ENCODE measurements at regions not wholly inside any gene's neighbourhood (a gene's known extent, or its start where the extent isn't known, plus 50 kb on each side); places are given as distances from the start of the nearest gene placed in this dataset.
"Not testable (repeated sequence)": the region's sequence is repeated elsewhere in the genome, so short reads cannot be mapped to it uniquely, and the experiment has no call there.

DNA sequence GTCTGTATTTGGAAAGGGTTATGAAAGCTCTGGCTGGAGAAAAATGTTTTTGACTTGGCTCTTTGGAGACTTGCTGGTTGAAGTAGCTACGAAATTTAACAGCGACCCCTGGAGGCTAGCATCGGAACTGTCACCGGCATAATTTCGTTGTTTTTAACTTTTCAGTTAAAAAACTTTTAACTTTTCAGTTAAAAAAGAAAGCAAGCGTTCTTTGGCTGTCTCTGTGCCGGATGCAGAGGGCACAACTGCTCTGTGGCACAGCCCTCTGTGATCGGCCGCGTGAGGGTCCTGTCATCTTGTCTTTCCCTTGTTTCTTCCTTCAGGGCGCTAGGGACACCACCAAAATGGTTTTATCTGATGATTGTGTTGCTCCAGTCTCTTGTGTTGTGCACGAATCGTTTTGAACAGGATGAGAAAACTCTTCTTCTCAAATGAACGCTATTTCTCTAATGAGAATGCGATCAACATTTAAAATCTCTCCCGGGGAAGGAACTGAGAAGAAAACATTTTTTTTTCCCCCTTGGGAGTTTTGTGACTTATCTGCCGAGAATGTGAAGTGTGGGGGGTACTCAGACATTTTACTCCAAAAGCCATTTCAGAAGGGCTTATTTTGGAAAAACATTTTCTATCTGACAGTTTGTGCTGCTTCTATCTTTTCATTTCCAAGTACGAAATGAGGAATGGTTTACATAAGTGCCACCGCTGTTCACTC lies 57.1 kb downstream of the ADCYAP1 start:
- peak; percentile 6 to 30 (median 10) for DNase-seq (ENCODE audit: low read depth in 3 of 3)

DNA sequence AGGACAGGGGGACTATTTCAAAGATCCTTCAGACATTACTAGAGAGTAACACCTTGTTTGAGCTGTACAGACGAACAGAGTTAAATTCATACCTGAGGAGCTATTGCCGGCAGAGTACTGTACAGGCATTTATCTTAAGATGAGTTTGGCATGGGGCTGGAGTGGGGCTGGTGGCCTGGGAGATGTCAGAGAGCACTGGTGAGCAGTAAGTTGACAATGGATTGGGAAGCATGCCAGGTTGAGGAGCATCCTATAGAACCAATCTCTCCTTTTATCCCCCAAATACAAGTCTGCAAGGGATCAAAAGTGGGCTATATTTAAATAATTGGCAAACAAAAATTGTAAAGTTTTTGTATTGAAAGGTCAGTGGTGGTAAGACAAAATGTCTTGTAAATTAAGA lies 58.6 kb downstream of the ADCYAP1 start:
- no peak for DNase-seq (ENCODE audit: low read depth in 3 of 3)

DNA sequence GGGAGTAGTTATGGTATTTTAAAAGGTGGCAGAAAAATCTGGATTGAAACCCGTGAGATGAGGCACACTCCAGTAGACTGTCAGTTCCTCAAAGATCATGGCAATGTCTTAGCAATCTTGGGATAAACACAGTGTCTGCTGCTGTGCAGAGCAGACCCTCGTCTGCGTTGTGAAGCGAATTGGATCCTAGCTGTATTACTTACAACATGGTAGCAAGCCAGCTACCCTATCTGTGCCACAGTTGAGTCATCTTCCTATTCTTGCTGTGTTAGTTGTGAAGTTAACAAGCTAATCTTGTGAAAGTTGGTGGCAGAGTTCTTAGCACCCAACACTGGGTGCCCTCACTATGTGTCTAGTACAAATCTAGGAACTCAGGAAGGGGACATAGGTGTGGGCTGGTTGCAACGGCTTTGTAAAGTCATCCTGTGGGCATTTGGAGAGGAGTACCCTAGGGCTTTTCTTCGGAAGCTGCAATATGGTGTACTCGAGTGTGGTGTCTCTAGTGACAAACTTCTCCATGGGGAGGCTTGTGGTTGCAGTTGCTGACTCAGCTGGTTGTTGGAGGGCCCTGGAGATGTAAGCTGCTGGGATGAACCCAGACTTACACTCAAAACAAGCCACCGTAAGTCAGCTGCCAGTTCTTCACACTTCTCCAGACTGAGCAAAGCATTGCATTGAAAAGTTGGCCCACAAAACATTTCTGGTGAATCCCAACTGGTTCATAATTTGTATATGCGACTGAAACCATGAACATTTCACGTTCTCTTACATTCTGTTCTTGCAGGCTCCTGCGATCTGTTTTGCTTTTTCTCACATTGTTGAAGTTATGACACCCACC lies 61.5 kb downstream of the ADCYAP1 start:
- no peak for DNase-seq (ENCODE audit: low read depth in 3 of 3)

DNA sequence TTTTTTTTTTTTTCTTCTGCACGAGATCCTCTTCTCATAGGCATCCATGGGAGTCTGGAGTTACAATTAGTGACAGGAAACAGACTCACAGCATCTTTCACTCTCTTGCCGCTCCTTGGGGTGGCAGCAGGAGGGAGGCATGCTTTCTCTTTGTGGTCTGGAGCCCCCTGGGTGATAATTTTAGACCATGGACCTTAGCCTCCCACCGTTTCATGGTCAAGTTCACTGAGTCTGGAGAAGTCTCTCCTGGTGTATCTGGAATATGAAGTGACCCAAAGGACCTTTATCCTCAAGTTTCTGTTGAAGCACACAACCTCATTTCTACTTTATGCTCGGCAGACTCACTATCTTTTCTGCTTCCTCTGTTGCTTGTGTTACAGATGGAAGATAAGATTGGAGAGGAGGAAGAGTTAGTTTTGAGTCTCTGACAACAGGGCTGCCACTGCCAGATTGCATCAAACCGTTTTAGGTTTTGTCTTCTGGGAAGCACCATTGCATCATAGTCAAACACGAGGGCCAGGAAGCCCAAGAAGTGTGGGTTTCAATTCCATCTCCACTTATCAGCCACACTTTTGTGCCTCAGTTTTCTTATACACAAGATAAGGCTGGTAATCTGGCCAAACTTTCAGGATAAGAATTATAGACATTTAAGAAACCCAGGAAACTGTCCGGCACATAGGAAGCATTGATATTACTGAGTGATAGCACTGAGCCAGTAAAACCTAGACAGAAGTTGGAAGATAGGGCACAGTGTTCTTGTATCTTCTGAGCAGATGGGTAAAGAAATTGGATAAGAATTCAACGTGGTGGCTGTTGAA lies 62.3 kb downstream of the ADCYAP1 start:
- DNase-seq (ENCODE audit: low read depth in 3 of 3) = no peak

DNA sequence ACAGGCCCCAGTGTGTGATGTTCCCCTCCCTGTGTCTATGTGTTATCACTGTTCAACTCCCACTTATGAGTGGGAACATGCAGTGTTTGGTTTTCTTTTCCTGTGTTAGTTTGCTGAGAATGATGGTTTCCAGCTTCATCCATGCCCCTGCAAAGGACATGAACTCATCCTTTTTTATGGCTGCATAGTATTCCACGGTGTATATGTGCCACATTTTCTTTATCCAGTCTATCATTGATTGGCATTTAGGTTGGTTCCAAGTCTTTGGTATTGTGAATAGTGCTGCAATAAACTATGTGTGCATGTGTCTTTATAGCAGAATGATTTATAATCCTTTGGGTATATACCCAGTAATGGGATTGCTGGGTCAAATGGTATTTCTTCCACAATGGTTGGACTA lies 64.2 kb downstream of the ADCYAP1 start:
- DNase-seq (ENCODE audit: low read depth in 3 of 3) = not testable (repeated sequence)

DNA sequence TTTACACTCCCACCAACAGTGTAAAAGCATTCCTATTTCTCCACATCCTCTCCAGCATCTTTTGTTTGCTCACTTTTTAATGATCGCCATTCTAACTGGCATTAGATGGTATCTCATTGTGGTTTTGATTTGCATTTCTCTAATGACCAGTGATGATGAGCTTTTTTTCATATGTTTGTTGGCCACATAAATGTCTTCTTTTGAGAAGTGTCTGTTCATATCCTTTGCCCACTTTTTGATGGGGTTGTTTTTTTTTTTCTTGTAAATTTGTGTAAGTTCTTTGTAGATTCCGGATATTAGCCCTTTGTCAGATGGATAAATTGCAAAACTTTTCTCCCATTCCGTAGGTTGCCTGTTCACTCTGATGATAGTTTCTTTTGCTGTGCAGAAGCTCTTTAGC lies 64.6 kb downstream of the ADCYAP1 start:
- DNase-seq (ENCODE audit: low read depth in 3 of 3) = not testable (repeated sequence)

DNA sequence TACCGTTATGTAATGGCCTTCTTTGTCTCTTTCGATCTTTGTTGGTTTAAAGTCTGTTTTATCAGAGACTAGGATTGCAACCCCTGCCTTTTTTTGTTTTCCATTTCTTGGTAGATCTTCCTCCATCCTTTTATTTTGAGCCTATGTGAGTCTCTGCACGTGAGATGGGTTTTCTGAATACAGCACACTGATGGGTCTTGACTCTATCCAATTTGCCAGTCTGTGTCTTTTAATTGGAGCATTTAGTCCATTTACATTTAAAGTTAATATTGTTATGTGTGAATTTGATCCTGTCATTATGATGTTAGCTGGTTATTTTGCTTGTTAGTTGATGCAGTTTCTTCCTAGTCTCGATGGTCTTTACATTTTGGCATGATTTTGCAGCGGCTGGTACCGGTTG lies 69.9 kb downstream of the ADCYAP1 start:
- not testable (repeated sequence) for DNase-seq (ENCODE audit: low read depth in 3 of 3)

DNA sequence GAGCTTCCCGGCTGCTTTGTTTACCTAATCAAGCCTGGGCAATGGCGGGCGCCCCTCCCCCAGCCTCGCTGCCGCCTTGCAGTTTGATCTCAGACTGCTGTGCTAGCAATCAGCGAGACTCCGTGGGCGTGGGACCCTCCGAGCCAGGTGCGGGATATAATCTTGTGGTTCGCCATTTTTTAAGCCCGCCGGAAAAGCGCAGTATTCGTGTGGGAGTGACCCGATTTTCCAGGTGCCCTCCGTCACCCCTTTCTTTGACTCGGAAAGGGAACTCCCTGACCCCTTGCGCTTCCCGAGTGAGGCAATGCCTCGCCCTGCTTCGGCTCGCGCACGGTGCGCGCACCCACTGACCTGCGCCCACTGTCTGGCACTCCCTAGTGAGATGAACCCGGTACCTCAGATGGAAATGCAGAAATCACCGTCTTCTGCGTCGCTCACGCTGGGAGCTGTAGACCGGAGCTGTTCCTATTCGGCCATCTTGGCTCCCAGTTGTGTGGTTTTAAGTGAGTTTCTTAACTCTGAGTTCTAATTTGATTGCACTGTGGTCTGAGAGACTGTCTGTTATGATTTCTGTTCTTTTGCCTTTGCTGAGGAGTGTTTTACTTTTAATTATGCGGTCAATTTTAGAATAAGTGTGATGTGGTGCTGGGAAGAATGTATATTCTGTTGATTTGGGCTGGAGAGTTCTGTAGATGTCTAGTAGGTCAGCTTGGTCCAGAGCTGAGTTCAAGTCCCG lies 71.9 kb downstream of the ADCYAP1 start:
- DNase-seq (ENCODE audit: low read depth in 3 of 3) = not testable (repeated sequence)

DNA sequence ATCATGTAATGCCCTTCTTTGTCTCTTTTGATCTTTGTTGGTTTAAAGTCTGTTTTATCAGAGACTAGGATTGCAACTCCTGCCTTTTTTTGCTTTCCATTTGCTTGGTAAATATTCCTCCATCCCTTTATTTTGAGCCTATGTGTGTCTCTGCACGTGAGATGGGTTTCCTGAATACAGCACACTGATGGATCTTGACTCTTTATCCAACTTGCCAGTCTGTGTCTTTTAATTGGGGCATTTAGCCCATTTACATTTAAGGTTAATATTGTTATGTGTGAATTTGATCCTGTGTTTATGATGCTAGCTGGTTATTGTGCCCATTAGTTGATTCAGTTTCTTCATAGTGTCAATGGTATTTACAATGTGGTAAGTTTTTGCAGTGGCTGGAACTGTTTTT lies 72.7 kb downstream of the ADCYAP1 start:
- DNase-seq (ENCODE audit: low read depth in 3 of 3) = not testable (repeated sequence)

DNA sequence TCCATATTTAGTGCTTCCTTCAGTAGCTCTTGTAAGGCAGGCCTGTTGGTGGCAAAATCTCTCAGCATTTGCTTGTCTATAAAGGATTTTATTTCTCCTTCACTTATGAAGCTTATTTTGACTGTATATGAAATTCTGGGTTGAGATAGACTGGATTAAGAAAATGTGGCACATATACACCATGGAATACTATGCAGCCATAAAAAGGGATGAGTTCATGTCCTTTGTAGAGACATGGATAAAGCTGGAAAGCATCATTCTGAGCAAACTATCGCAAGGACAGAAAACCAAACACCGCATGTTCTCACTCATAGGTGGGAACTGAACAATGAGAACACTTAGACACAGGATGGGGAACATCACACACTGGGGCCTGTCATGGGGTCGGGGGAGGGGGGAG lies 73.1 kb downstream of the ADCYAP1 start:
- not testable (repeated sequence) for DNase-seq (ENCODE audit: low read depth in 3 of 3)

DNA sequence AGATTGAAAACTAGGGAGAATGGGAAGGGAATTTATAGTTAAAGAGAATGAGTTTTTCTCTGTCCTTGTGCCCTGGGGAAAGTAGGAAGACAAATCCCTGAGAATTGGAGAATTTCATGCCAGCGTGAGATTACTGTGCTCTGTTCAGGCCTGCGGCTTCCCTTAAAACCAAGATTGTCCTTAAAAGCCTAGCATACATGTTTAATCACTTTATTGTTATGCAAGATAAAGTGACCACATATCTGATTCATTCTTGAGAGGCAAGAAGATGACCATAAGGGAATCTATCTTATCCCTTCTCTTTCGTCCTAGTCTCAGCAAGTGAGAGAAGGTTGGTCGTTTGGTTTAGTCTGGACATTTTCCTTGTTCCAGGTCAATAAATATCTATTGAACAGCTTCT lies 75.9 kb downstream of the ADCYAP1 start:
- DNase-seq (ENCODE audit: low read depth in 3 of 3) = no peak

DNA sequence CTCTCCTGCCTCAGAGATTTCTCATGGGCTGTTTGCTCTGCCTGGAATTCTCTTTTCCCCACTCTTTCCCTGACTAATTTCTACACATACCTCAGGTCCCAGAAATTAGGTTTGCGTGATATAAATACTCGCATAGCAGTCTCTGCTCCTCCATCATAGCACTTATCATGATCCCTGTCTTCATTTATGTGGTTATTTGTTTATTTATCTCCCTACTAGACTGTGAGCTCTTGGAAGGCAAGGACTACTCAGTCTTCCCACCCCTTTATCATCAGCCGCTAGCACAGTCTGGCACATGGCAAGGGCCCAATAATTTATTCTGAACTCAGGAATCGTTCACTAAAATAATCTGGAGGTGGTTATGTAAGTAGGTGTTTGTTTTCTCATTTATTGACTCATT lies 79.3 kb downstream of the ADCYAP1 start:
- no peak for DNase-seq (ENCODE audit: low read depth in 3 of 3)

DNA sequence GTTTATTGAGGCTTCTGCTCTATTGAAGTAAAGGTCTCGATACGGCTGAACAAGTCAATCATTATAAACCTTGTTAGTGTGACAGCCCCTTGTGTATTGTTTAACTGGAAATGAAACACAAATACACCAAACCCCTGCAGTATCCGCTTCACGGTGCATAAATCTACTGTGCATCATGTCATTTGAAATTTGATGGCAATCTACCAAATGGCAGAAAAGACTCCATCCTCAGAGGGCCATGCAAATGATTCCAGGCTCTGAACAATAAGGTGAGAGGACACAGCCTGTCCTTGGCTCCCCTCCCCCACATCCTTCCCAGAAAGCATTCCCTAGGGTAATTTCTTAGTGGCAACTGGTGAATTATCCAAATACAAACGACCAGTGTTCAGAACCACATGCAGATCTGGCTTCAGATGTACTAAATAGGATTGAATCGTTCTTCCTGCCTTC lies 80.6 kb downstream of the ADCYAP1 start:
- no peak for DNase-seq (ENCODE audit: low read depth in 3 of 3)

DNA sequence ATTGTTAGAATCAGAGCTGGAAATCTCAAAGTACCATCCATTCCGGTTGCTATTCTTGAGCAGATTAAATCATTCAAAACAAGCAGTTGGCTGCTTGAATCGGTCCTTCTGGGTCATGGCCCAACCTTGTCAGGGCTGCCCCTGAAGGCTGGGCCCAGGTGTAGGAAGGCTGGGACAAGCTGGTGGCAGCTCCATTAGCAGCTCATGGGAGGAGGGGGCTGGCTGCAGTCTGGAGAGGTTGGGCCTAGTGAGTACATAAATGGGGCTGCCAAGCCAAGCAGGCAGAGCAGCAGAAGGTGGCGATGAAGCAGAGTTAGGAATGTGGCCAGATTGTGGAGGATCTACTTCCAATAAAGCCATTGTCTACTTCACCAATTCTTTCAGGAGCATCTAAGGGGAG lies 81.4 kb downstream of the ADCYAP1 start:
- no peak for DNase-seq (ENCODE audit: low read depth in 3 of 3)

DNA sequence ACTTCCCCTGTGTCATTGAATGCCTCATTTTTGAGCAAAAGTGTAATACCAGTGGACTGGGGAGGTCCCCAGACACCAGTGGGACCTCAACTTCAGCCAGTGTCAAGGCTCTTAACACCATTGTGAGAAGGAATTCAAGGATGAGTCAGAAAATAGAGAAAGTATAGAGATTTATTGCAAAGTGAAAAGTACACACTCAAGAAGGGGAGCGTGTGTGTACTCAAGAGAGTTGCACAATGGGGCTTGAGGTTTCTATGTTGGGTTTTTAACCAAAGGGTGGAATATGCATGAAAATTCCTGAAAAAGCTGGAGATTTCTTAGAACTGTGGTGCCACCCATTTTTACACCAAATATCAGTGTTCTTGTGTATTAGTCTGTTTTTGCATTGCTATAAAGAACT lies 81.9 kb downstream of the ADCYAP1 start:
- DNase-seq (ENCODE audit: low read depth in 3 of 3) = no peak

DNA sequence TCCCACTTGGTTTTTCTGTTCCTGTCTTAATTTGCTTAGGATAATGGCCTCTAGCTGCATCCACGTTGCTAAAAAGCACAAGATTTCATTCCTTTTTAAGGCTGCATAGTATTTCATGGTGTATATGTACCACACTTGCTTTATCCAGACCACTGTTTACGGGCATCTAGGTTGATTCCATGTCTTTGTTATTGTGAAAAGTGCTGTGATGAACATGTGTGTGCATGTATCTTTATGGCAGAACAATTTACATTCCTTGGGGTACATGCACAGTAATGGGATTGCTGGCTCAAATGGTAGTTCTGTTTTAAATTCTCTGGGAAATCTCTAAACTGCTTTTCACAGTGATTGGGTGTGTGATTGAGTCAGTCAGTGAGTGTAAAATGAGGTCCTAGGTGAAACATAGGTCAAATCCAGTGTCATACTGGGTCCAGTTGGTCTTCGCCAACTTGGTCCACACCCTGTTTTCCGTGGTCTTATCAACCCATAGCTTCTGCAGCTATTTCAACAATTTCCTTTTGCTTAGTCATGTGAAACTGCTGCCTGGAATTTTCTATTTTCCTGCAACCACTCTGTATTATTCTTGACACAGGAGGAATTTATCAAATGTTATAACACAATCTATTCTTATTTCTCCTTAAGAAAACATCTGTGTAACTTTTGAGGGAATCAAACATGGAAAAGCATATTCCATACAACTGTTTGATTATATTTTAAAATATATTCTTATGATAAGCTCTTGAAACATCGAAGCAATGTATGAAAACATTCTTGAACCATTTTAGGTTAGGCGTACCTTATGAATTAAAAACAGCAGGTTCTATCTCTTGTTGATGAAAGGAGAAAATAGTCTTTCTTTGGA lies 82.9 kb downstream of the ADCYAP1 start:
- DNase-seq (ENCODE audit: low read depth in 3 of 3) = no peak

DNA sequence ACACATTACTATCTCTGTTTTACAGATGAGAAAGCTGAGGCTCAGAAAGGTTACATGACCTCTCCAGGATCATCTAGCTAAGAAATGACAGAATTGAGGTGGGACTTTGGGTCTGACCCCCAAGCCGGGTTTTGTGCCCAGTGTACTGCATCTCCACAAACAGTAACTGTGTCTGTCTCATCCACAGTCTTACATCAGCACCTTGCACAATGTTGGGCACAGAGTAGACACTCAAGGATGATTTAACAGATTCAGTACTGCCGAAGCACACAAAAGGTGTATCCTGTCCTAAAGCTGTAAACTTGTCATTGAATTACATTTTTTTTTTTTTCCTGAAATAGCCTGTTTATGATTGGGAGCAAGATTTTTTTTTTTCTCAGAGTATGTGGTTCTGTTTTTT lies 84.8 kb downstream of the ADCYAP1 start:
- DNase-seq (ENCODE audit: low read depth in 3 of 3) = no peak

DNA sequence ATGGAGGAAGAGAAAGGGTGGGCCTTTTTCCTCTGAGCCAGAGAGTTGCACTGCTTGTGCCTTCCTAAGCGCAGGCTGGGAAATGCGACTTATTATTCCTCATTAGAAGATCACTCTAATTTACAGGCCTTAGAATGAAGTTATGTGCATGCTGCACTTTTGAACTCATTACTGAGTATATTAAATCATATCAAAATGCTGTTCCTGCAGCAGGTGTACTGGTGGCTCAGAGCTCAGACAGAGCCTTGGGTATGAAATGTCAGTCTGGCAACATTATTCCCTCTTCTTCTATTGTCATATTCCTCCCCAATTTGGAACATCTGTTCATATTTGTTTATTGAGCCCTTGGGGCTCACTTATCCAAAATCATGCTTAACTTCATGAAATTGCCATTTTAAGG lies 85.5 kb downstream of the ADCYAP1 start:
- DNase-seq (ENCODE audit: low read depth in 3 of 3) = no peak

DNA sequence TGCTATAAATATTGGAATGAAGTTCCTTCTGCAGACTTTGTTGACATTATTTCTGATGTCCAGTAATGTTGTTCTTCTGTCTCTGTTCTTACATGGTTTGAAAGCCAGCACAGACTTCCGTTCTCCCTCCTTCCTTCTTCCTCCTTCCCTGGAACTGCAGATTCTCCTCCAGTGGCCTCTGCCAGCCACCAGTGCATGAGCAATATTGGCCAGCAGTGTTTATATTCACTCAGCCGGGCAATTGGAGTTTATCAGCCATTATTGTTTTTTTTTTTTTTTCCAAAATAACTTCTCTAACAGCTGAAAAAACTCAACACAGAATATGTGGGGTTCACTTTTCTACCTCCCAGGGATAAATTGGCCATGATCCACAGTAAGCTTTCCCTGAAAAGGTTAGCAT lies 86.8 kb downstream of the ADCYAP1 start:
- no peak for DNase-seq (ENCODE audit: low read depth in 3 of 3)

DNA sequence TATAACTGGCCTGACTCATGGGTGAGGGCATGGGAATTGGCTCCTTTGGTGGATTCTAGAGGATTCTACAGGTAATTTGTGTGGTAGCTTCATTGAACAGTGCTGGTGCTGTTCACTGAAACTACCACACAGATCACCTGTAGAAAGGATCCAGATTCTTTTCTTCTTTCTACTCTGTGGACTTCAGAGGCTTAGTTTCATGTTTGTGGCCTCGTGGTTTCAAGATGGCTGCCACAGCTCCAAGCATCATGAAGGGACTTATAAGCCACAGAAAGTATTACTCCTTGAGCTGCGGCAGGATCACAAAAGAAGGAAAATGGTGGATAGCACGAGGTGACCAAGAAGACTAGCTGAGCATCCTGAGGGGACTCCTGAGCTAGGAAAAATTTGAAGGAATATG lies 88.9 kb downstream of the ADCYAP1 start:
- DNase-seq (ENCODE audit: low read depth in 3 of 3) = no peak

DNA sequence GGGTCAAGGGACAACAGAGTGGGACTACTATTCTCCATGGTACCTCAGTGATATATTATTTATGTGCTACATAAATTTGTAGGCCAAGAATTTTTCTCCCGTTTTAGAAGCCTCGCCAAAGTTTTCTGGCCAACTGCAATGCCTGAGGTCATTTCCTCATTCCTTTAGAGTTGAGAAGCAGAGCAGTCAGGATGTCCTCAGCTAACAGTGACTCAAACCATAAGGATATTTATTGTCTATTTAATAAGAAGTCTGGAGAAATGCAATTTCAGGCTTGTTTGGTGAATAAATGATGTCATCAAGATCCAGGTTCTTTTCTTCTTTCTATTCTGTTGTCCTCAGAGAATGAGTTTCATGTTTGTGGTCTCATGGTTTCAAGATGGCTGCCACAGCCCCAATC lies 91.0 kb downstream of the ADCYAP1 start:
- no peak for DNase-seq (ENCODE audit: low read depth in 3 of 3)
